ENCODE measurements at regions not wholly inside any gene's neighbourhood (a gene's known extent, or its start where the extent isn't known, plus 50 kb on each side); places are given as distances from the start of the nearest gene placed in this dataset.

GRCh38 chr5:85838781-85839180 lies 779.0 kb upstream of the COX7C start:
- RAD21 ChIA-PET (ENCODE audit: unreplicated experiment): no interaction called here
- CTCF ChIA-PET: no interaction called here
- in situ Hi-C loops (cut with MboI): no loop called here
- TF ChIP-seq POU2F2 (IDR thresholded peaks at IDR 0.05; ENCODE audit: borderline replicate concordance, low read depth, low read length) (no peak), POLR2AphosphoS5 (IDR thresholded peaks at IDR 0.05; ENCODE audit: low read length) (no peak), SMARCA5 (IDR thresholded peaks at IDR 0.05) (no peak), PAX8 (IDR thresholded peaks at IDR 0.05) (no peak), SREBF2 (IDR thresholded peaks at IDR 0.05; ENCODE audit: low read length) (no peak), BMI1 (IDR thresholded peaks at IDR 0.05; ENCODE audit: borderline replicate concordance) (no peak), REST (IDR thresholded peaks at IDR 0.05; ENCODE audit: low read depth, low read length) (no peak), MEF2B (IDR thresholded peaks at IDR 0.05; ENCODE audit: partially characterized antibody, poor library complexity, severe bottlenecking) (no peak), NFYA (IDR thresholded peaks at IDR 0.05; ENCODE audit: borderline replicate concordance, low read depth, low read length) (no peak), NFXL1 (IDR thresholded peaks at IDR 0.05; ENCODE audit: borderline replicate concordance) (no peak), SIX5 (IDR thresholded peaks at IDR 0.05; ENCODE audit: low read depth, low read length, severe bottlenecking) (no peak), TCF7 (IDR thresholded peaks at IDR 0.05; ENCODE audit: borderline replicate concordance) (no peak)
- SMC1A ChIA-PET (ENCODE audit: uncharacterized antibody, unreplicated experiment): no interaction called here
- no peaks in the 10 kb centered on the region for H3K9me3 ChIP-seq (replicated peaks; ENCODE audit: control insufficient read depth, insufficient read depth, low read length)
- DNase-seq (ENCODE audit: low read depth, low spot score): no peak
- intact Hi-C loops (cut with micrococcal nuclease; ENCODE audit: unreplicated experiment): no loop called here
- no peak overlapping the region for H3K9ac ChIP-seq (ENCODE audit: control insufficient read depth, insufficient read depth, low read length)
- no TSS peak for BruUV-seq (replicated peaks)
- no peak for FAIRE-seq
- POLR2A ChIA-PET: no interaction called here
- H3K27me3 ChIP-seq (replicated peaks in 1 of 2; ENCODE audit: control insufficient read depth in 2 of 2, insufficient read depth in 2 of 2, low read length in 1 of 2): no peaks in the 10 kb centered on the region
- H3K36me3 ChIP-seq (ENCODE audit: control insufficient read depth in 2 of 2, insufficient read depth in 2 of 2, low read length in 1 of 2): no peaks in the 10 kb centered on the region
- H3K4me3 ChIP-seq: no peak overlapping the region
- 32% methylated on average over 5 of the region's 5 CpGs for WGBS (ENCODE audit: insufficient coverage, insufficient replicate concordance, low lambda C conversion rate, missing lambda C conversion rate)
- no peaks in the 10 kb centered on the region for H3K79me2 ChIP-seq (ENCODE audit: control insufficient read depth, insufficient read depth, low read length)
- H3K4me2 ChIP-seq (ENCODE audit: control insufficient read depth, insufficient read depth): no peak overlapping the region
- no peaks in the 10 kb centered on the region for H3K4me1 ChIP-seq (ENCODE audit: control insufficient read depth, insufficient read depth, low read length)
- no peak for ATAC-seq
- no peaks in the 10 kb centered on the region for H4K20me1 ChIP-seq (ENCODE audit: control insufficient read depth, insufficient read depth)
- H3K27ac ChIP-seq (ENCODE audit: control insufficient read depth, insufficient read depth): no peak overlapping the region
- H2AFZ ChIP-seq (ENCODE audit: control insufficient read depth, low read depth, low read length): no peak overlapping the region
